H54 (cell line): ENCODE measurements at regions not wholly inside any gene's neighbourhood (a gene's known extent, or its start where the extent isn't known, plus 50 kb on each side); places are given as distances from the start of the nearest gene placed in this dataset.

Experiments
- DNase-seq: peaks from one replicate; pipeline ENCODE4 v3.0.0; 2011; ENCODE audit warnings: low spot score, mixed read lengths; ENCODE audit not compliant: insufficient read length
- FAIRE-seq: peaks from 3 replicates; lab custom pipeline; 2011; peaks lifted over from hg19 to GRCh38; lab: Jason Lieb, UNC
- POLR2A ChIP-seq: IDR thresholded peaks from 2 replicates; pipeline ENCODE4 v1.6.1; 2011; ENCODE audit warnings: low read depth, mild to moderate bottlenecking, low read length

DNA sequence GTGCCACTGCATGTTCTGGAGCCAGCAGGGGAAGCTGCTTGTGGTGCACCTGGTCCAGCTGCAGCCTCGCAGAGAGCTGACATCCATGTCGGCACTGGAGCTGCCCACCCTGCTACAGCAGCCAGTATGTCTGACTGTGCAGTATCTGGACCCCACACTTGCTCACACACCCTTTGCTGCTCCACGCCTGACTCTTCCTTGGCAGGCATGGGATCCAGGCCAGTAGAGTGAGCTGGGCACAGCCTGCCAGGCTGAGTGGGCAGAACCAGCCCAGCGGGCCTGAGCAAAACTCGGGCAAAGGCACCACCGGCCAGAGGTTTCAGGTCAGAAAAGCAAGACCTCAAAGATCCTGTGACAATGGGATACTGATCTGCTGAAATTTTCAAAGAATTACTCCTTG, 690.1 kb downstream of the STPG2 start:
- DNase-seq: no peak
- FAIRE-seq: no peak
- TF ChIP-seq POLR2A: no peak

DNA sequence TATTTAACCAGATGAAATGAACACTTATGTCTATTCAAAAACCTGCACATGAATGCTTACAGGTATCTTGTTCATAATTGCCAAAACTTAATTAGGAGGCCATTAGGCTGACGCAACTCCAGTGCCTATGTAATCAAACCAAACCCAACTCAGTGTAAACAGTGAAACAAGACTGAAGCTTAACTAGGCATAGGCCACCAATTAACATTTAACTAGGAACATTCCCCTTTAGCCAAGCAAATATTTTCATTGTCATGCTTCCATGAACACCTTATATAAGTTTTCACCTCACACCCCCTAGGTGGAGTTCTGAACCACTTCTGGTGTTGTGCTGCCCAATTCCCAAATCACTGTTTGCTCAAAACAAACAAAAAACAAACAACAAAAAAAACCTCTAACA, 686.0 kb downstream of the STPG2 start:
- TF ChIP-seq POLR2A: no peak
- DNase-seq: no peak

DNA sequence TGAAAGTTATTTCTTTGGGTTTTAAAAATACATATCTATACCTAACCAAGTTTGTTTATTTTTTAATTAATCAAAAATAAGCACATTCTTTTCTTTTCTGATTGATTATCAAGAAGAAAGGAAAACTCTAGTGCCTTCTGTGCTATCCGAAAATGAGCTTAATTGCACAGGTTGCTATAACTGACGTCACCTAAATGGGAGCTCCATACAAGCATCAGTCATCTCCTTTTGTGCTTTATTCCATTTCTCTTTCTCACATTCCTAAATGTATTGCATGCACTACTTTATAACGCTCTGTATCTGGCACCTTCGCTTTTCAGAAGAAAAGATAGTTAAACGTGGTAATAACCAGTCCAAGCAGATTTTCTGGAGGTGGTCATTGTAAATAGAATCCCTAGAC, 675.0 kb downstream of the STPG2 start:
- DNase-seq (no peak), FAIRE-seq (no peak)
- TF ChIP-seq POLR2A: no peak

More for the DNA sequence above, 686.0 kb downstream of the STPG2 start:
- FAIRE-seq: no peak

DNA sequence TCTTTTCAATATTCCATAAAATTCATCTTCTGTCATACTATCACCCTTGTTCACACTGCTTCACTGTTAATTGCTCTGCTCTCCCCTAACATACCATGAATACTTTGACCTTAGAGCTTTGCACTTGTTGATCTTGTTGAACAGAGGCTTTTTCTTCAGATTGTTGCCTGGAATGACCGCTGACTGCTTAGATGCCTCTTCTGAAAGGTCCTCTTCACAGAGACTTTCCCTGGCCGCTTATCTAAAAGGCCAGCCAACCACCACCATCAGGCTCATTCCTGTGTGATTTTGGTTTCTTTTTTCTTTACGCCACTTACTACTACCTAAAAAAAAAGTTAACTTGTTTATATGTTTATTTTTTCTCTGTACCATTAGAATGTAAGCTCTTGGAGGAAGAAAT, 667.7 kb downstream of the STPG2 start:
- no peak for DNase-seq
- FAIRE-seq: no peak
- TF ChIP-seq POLR2A: no peak

DNA sequence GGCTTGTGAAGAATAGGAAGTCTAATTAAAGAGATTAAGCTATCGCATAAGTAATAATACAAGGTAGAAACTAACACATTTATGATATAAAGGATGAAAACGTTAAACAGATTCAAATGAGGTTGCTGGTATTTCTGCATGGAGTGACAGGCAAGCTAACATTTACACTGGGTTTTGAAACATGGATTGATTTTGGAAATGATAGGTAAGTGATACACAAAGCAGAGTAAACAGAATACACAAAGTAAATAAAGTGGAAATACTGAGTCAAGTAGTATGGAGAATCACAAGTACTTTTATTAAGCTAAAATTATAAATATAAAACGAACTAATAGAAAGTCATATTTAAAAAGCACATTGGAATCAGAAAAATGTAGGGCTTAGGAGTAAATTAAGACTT, 665.3 kb downstream of the STPG2 start:
- DNase-seq (no peak), FAIRE-seq (no peak)
- no peak for TF ChIP-seq POLR2A

DNA sequence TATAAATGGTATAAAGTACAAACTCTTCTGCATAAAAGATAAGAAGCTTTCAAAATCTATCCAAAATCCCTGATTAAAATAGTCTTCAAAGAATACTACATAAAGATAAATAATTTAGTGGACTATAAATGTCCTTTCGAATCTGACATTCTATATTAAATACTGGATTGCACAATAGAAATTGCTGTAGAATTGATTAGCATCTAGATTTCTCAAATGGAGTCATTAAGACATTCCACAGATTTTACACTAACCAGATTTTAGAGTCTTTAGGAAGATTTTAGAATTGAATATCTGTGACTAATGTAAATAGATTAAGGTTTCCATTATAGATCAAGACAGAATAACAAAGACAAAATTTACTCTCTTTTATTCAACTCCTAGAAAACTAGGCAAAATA, 663.9 kb downstream of the STPG2 start:
- DNase-seq (no peak), FAIRE-seq (no peak)
- TF ChIP-seq POLR2A: no peak

DNA sequence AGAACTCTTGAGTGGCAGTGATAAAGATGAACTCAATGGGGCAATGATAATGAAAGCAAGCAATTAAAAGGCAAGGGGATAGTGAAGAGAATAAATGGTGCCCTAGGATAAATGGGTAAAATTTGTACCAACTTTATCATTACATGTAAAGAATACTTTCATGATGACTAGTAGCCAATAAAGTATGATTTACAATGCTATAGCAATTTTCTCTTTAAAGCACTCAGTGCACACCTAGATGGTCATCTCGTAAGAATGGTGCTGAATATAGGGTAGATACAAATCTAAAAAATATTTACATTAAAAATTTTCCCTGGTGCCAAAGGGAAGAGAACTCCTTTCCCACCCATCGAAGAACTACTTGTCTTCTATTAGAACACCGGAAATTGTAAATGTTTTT, 651.4 kb downstream of the STPG2 start:
- TF ChIP-seq POLR2A: no peak
- no peak for DNase-seq
- FAIRE-seq: no peak

DNA sequence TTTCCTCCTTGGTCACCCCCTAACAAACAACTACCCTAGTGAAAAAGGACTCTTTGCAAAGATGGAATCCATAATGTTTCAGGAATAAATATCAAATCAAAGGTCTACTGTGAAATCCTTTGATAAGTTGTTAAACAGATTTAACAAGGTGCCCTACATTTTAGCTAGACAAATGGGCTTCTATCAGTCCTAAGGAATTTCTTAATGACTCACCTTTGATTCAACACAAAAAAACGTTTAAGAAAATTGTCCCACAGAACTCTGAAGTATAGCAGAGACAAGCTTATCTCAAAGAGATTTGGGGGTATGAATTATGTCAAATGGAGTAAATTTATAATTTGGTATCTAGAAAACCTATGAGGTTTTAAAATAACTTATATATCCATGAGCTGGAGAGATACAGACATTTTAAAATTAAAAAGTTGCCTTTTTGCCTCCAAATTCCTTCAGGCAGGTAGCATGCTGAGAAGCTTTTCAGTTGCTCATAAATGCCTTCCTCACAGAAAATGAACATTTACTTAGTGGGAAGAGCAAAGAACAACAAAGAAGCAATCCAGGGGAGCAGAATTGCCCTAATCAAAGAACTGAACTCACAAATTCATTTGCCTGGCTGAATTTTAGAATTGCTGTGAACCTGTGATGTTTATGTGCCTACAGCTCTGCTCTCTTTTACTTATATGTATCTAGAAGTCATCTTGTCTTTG, 649.3 kb downstream of the STPG2 start:
- no peak for DNase-seq
- FAIRE-seq: no peak
- no peak for TF ChIP-seq POLR2A

DNA sequence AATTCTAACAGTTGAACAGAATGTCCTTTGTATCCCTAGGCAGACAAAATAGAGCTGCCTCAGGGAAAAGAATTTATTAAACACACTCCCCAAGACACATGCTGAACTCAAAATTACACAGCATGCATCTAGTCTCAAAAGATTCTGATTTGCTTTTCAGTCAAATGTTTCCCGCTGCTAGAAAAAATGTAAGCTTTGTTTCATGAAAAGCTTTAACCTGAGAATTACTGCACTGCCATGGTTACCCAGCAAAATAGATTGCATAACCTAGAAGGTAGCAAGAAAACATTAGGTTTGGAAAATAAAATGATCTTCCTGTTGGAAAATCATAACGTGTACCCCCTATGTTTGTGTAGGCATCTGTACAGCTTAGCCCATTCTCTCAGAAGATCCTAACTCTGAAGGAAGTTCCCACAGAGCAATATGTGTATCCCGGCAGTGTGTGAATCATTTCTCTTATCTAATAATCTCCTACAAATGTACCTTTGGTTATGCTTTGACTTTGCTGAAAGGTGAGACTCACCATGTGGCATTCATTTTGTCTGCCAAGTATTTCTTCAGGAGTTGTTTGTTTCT, 646.9 kb downstream of the STPG2 start:
- no peak for DNase-seq
- TF ChIP-seq POLR2A: no peak
- FAIRE-seq: no peak

DNA sequence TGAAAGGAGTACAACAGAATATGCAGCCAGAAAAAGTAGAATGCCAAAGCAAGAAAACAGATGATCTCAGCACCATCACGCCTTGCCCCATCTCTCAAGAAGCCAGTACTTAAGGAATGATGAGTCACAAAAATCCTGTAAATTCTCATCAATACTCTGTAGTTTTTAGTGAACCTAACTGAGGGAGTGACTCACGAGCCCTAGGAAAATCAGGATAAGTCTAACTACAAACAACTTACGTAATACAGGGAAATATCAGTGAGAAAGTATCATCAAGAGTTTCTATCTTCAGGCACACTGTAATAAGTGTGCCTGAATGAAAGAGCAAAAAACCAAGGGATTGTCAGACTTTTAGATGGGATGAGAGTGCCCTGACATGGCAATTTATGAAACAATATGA, 644.4 kb downstream of the STPG2 start:
- DNase-seq (peak; percentile 0), FAIRE-seq (peak; percentile 91)
- TF ChIP-seq POLR2A: no peak

DNA sequence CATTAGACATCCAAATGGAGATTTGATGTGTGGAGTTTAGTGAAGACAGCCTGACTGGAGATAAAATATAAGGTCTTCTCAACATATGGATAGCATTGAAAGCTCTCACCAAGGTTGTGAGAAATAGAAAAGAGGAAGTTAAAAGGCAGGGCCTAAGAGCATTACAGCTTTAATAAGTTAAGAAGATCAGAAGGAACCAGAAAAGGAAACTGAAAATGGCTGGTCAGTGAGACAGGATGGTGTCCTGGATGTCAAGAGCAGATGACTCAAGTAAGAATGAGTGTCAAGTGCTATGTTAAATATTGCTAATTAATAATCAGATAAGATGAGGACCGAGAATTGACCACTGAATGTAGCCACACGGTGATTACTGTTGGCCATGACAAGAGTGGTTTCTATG, 642.9 kb downstream of the STPG2 start:
- FAIRE-seq (no peak), DNase-seq (no peak)
- TF ChIP-seq POLR2A: no peak

DNA sequence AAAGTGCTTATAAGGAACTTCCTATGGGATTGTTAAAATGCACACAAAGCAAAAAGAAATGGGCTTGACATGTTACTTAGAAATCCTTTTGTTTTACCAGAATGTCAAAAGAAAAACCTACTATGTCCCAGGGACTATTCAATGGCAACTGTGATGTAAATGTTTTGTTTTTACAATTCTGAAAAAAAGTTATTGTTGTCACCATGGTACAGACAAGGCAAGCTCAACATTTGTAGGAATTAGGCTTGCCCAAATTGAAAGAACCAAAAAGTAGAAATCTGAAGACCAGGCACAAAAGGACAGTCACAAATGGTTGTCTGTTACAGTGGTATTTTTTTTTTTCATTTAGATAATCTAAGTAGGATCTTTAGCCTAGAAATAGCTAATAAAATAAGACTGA, 638.6 kb downstream of the STPG2 start:
- no peak for TF ChIP-seq POLR2A
- no peak for DNase-seq
- no peak for FAIRE-seq

DNA sequence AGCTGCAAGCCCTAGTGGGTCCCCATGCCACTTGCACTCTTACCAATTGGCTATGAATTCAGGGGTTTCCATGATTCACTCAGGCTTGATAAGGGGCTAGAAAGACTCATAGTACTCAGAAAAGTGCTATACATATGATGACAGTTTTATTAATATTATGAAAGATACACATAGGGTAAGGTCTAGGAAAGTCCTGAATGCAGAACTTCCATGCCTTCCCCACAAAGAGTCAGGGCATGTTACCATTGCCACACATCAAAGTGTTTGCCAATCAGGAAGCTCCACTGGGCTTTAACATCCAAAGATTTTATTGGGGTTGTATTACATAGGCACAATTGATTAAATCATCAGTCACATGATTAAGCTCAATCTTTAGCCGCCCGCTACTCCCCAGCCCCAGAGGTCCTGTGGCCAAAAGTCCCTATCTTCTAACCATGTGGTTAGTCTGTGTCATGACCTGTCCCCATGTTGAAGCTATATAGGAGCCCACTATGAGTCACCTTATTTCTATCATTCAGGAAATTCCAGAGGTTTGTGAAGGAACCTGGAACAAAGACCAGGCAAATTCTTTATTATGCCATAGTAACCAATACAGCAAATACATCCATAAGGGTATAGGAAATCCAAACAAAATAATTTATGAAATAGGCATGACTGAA, 635.6 kb downstream of the STPG2 start:
- DNase-seq (peak; percentile 0), FAIRE-seq (peak; percentile 53)
- TF ChIP-seq POLR2A: no peak
